ENCODE measurements at regions not wholly inside any gene's neighbourhood (a gene's known extent, or its start where the extent isn't known, plus 50 kb on each side); places are given as distances from the start of the nearest gene placed in this dataset.

- Histone ChIP-seq H3K4me3 (no peak overlapping the region), H3K27me3 (no peaks in the 10 kb centered on the region), H3K36me3 (no peaks in the 10 kb centered on the region), H3K27ac (no peak overlapping the region), H3K4me1 (ENCODE audit: insufficient read depth) (peaks cover 19% of the 10 kb centered on the region), H3K9me3 (no peaks in the 10 kb centered on the region)
- intact Hi-C loops (cut with DNase I) = no loop called here
- 26 to 39% (median 28%) methylated on average over 8 of the region's 8 CpGs for WGBS, 3 donors
- TF ChIP-seq, protein P1, sequence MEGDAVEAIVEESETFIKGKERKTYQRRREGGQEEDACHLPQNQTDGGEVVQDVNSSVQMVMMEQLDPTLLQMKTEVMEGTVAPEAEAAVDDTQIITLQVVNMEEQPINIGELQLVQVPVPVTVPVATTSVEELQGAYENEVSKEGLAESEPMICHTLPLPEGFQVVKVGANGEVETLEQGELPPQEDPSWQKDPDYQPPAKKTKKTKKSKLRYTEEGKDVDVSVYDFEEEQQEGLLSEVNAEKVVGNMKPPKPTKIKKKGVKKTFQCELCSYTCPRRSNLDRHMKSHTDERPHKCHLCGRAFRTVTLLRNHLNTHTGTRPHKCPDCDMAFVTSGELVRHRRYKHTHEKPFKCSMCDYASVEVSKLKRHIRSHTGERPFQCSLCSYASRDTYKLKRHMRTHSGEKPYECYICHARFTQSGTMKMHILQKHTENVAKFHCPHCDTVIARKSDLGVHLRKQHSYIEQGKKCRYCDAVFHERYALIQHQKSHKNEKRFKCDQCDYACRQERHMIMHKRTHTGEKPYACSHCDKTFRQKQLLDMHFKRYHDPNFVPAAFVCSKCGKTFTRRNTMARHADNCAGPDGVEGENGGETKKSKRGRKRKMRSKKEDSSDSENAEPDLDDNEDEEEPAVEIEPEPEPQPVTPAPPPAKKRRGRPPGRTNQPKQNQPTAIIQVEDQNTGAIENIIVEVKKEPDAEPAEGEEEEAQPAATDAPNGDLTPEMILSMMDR (IDR thresholded peaks at IDR 0.05) = no peak
- no peak for TF ChIP-seq POLR2A (IDR thresholded peaks at IDR 0.05)
- no peak for TF ChIP-seq EP300 (IDR thresholded peaks at IDR 0.05)
- peak in 2 of 5 donors; percentile 25 to 35 for DNase-seq
These were observed 495.7 kb upstream of the TCF4 start for GRCh38 chr18:56083523-56084287.

DNA sequence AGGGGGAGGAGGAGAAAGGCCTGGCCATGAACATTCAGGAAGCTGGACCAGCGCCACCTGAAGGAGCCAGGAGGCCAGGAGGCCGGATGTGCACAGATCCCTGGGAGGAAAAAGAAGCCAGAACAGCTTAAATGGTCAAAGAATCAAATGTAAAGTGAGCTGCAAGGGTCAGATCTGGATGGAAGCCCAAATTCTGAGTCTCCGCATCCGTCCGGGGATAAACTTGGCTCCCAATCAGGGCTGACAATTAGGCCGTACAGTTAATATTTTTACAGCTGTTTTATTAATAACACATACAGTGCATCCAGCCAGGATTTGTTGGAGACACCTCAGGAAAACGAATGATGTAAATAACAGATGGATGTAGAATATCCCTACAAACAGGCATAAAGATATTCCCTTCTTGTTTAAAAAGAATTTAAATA is 495.1 kb upstream of the TCF4 start:
- Histone ChIP-seq H3K36me3 (no peaks in the 10 kb centered on the region), H3K4me3 (no peak overlapping the region), H3K27ac (no peak overlapping the region), H3K9me3 (no peaks in the 10 kb centered on the region), H3K4me1 (ENCODE audit: insufficient read depth) (peaks cover 19% of the 10 kb centered on the region), H3K27me3 (no peaks in the 10 kb centered on the region)
- intact Hi-C loops (cut with DNase I) = no loop called here
- DNase-seq = peak; percentile 40 to 69 (median 57)
- 4% methylated on average over 7 of the region's 7 CpGs for WGBS, 3 donors
- TF ChIP-seq, protein P1 (IDR thresholded peaks at IDR 0.05) = no peak
- TF ChIP-seq EP300 (IDR thresholded peaks at IDR 0.05) = no peak

DNA sequence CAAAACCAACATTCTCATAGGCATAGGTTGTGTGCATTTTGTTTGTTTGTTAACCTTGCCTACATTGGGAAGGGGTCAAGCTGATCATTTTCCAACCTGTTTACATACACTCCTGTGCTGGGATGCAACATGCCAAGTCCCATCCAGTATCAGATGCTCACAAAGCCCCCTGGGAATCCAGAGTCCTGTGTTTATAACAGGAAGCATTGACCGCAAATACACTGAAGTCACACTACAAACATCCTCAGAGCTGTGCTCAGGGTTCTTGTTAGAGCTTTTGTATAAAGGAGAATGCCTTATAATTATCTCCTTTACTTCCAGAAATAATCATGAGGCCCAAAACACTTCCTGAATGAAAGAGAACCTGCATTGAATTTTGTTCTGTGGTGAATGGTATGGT is 488.7 kb upstream of the TCF4 start:
- Histone ChIP-seq H3K4me1 (ENCODE audit: insufficient read depth) (no peaks in the 10 kb centered on the region), H3K4me3 (no peak overlapping the region), H3K36me3 (no peaks in the 10 kb centered on the region), H3K9me3 (no peaks in the 10 kb centered on the region), H3K27ac (no peak overlapping the region), H3K27me3 (no peaks in the 10 kb centered on the region)
- TF ChIP-seq EP300 (IDR thresholded peaks at IDR 0.05) (no peak), POLR2A (IDR thresholded peaks at IDR 0.05) (no peak)
- TF ChIP-seq, protein P1 (IDR thresholded peaks at IDR 0.05) = no peak
- intact Hi-C loops (cut with DNase I) = no loop called here
- WGBS, 3 donors = 81 to 96% (median 95%) methylated on average over 1 of the region's 1 CpG
- DNase-seq = no peak

DNA sequence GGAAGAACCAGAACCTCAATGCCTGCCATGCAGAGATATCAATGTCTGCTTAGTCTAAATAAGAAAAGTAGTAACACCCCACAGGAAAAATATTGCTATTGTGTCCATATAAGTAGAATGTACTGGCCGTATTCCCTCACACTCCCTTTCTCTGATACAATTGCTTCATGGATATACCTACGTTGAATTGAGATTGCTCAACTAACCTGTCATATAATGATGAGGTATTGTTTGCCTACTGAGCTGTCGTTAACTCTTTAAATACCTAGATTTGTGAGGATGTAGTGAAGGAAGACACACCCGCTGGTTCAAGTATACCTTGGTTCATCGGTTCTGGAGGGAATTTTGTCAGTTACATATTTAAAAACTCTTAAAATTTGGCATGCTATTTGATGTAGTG is 480.7 kb upstream of the TCF4 start:
- TF ChIP-seq, protein P1 (IDR thresholded peaks at IDR 0.05) = no peak
- TF ChIP-seq POLR2A (IDR thresholded peaks at IDR 0.05) = no peak
- intact Hi-C loops (cut with DNase I) = no loop called here
- Histone ChIP-seq H3K27ac (no peak overlapping the region), H3K4me3 (no peak overlapping the region), H3K36me3 (no peaks in the 10 kb centered on the region), H3K9me3 (no peaks in the 10 kb centered on the region), H3K4me1 (ENCODE audit: insufficient read depth) (peaks cover 11% of the 10 kb centered on the region), H3K27me3 (no peaks in the 10 kb centered on the region)
- DNase-seq = no peak
- 67 to 72% (median 71%) methylated on average over 5 of the region's 5 CpGs for WGBS, 3 donors

Data from ovary (tissue), 7 donors.